Gastroesophageal sphincter (tissue), 3 donors: ENCODE measurements at regions not wholly inside any gene's neighbourhood (a gene's known extent, or its start where the extent isn't known, plus 50 kb on each side); places are given as distances from the start of the nearest gene placed in this dataset.

Experiments
- EP300 ChIP-seq: sonication (generic); formaldehyde crosslinking; IDR thresholded peaks from one replicate; pipeline ENCODE4 v1.6.1; 2017; ENCODE audit warnings: antibody characterized with exemption, mild to moderate bottlenecking
- POLR2A ChIP-seq, 2 donors: fragments of 450-650 bp; IDR thresholded peaks; one replicate each; pipeline ENCODE4 v1.6.1; 2017; ENCODE audit warnings: antibody characterized with exemption in 2 of 2, mild to moderate bottlenecking in 2 of 2, moderate library complexity in 1 of 2
- POLR2AphosphoS5 ChIP-seq: sonication (generic); formaldehyde crosslinking; IDR thresholded peaks from one replicate; pipeline ENCODE4 v1.6.1; 2017; ENCODE audit warnings: antibody characterized with exemption
- TF ChIP-seq, protein P1 (sequence below), 4 experiments: fragments of 200-600 bp in 2 of 4; fragments of 450-650 bp in 2 of 4; sonication (generic) in 1 of 4; IDR thresholded peaks; one replicate each; pipeline ENCODE4 v1.5.1; 2017 to 2019; ENCODE audit warnings: antibody characterized with exemption in 4 of 4, mild to moderate bottlenecking in 2 of 4, moderate library complexity in 2 of 4

DNA sequence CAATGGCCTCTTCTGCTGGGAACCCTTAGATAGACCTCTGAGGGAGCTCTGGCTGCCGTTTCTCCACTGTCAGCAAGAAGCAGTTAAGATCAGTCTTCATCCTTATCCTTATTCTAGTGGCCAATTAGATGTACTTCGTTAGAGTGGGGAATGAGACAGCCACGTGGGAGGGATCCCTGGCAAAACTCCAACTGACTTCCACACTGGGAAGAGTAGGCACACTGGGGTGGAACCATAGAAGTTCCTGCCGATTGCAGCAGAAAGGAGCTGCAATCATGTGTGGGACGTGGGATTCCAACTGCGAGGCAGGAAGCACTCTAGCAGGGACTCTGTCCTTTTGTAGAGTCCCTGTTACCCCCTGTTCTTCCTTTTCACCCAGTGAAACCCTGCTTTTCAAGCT, 226.3 kb upstream of the RGS17 start:
- TF ChIP-seq POLR2A (IDR thresholded peaks at IDR 0.05) (no peak), POLR2AphosphoS5 (no peak), EP300 (no peak)
- TF ChIP-seq, protein P1, sequence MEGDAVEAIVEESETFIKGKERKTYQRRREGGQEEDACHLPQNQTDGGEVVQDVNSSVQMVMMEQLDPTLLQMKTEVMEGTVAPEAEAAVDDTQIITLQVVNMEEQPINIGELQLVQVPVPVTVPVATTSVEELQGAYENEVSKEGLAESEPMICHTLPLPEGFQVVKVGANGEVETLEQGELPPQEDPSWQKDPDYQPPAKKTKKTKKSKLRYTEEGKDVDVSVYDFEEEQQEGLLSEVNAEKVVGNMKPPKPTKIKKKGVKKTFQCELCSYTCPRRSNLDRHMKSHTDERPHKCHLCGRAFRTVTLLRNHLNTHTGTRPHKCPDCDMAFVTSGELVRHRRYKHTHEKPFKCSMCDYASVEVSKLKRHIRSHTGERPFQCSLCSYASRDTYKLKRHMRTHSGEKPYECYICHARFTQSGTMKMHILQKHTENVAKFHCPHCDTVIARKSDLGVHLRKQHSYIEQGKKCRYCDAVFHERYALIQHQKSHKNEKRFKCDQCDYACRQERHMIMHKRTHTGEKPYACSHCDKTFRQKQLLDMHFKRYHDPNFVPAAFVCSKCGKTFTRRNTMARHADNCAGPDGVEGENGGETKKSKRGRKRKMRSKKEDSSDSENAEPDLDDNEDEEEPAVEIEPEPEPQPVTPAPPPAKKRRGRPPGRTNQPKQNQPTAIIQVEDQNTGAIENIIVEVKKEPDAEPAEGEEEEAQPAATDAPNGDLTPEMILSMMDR (IDR thresholded peaks at IDR 0.05) = no peak
